ENCODE measurements at regions not wholly inside any gene's neighbourhood (a gene's known extent, or its start where the extent isn't known, plus 50 kb on each side); places are given as distances from the start of the nearest gene placed in this dataset.

DNA sequence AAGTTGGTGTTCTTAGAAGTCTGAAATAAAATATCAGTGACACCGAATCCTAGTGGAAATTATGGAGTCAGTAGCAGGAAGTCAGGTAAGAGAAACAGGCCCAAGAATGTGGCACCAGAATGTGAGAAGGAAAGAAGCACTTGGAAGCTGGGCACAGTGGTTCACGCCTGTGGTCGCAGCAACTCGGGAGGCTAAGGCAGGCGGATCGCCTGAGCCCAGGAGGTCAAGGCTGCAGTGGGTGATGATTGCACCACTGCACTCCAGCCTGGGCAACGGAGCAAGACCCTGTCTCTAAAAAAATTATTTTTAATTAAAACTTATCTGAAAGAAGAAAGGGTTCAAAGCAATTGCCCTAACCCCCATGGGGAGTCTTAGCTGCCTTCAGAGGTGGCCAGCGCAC, 268.3 kb upstream of the SALL3 start:
- H3K4me3 ChIP-seq (ENCODE audit: low read length), result no peak overlapping the region
- TF ChIP-seq CTCF (conservative IDR thresholded peaks at IDR 0.05; ENCODE audit: low read length), result no peak
- DNase-seq (ENCODE audit: low read depth), result no peak

DNA sequence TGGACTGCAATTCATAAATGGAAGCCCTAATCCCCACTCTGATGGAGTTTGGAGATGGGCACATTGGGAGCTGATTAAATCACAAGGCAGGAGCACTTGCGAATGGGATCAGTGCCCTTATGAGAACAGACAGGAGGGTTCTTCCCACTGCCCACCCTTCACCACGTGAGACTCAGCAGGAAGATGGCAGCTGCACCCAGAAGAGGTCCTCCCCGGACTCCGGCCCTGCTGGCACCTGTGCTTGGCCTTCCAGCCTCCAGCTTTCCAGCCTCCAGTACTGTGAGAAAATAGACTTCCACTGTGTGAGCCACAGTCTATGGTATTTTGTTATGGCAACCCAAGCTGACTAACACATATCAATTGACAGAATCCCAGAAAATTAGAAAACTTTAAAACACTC, 267.6 kb upstream of the SALL3 start:
- no peak for DNase-seq (ENCODE audit: low read depth)
- no peak for TF ChIP-seq CTCF (conservative IDR thresholded peaks at IDR 0.05; ENCODE audit: low read length)
- no peak overlapping the region for H3K4me3 ChIP-seq (ENCODE audit: low read length)

DNA sequence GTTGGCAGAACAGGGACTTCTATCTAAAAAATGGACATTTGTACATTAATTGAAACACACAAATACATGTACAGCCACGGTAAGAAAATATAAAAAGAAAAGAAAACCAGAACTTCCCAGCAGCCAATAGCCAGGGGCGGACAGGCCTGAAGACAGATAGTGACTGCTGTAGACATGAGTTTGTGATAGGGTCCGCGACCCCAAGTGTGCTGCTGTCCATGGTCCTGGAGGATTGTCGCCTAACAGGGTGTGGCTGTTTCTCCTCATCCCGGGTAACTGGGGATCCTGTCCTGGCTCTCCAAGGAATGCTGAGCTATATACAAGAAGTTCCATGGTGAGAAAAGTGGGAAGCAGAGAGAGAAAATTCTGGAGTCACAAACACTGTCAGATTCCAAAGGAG, 266.5 kb upstream of the SALL3 start:
- DNase-seq (ENCODE audit: low read depth), result no peak
- TF ChIP-seq CTCF (conservative IDR thresholded peaks at IDR 0.05; ENCODE audit: low read length), result no peak
- H3K4me3 ChIP-seq (ENCODE audit: low read length), result no peak overlapping the region

DNA sequence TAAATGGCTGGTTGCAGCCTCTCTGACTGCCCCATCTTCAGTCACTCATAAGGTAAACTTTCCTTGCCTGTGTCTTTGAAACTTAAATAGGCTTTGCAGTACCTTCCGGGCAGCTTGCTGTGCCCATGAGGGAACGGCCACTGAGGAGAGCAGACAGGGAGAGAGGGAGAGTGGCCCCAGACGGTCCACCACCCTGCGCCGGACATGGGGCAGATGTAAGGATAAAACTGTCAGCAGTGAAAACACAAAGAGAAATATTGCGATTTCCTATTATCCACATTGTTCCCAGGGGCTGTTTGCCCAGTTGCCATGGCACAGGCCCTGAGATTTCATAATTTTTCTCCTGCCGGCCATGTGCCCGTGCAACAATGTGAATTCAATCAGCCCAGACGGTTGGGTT, 265.9 kb upstream of the SALL3 start:
- H3K4me3 ChIP-seq (ENCODE audit: low read length), result no peak overlapping the region
- no peak for TF ChIP-seq CTCF (conservative IDR thresholded peaks at IDR 0.05; ENCODE audit: low read length)
- no peak for DNase-seq (ENCODE audit: low read depth)

DNA sequence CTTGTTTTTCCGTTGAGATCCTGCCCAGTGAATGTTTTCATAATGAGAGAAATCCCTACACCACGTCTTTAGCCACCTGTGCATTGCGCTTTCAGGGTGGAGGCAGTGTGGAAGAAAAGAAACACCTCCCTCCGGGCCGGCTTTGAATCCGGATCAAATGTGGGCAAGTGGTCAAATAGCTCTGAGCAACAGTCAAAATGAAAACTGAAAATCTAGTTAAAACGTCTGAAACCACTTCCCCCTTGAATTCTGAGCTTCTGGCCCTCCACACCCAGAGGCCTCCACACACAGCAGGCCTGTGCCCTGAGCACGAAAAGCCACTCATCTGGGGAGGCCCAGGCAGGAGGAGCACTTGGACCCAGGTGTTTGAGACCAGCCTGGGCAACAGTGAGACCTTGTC, 263.6 kb upstream of the SALL3 start:
- DNase-seq (ENCODE audit: low read depth), result no peak
- no peak overlapping the region for H3K4me3 ChIP-seq (ENCODE audit: low read length)
- no peak for TF ChIP-seq CTCF (conservative IDR thresholded peaks at IDR 0.05; ENCODE audit: low read length)

GRCh38 chr18:78716581-78716980, 263.0 kb upstream of the SALL3 start:
- DNase-seq (ENCODE audit: low read depth), result no peak
- TF ChIP-seq CTCF (conservative IDR thresholded peaks at IDR 0.05; ENCODE audit: low read length), result no peak
- H3K4me3 ChIP-seq (ENCODE audit: low read length), result no peak overlapping the region

DNA sequence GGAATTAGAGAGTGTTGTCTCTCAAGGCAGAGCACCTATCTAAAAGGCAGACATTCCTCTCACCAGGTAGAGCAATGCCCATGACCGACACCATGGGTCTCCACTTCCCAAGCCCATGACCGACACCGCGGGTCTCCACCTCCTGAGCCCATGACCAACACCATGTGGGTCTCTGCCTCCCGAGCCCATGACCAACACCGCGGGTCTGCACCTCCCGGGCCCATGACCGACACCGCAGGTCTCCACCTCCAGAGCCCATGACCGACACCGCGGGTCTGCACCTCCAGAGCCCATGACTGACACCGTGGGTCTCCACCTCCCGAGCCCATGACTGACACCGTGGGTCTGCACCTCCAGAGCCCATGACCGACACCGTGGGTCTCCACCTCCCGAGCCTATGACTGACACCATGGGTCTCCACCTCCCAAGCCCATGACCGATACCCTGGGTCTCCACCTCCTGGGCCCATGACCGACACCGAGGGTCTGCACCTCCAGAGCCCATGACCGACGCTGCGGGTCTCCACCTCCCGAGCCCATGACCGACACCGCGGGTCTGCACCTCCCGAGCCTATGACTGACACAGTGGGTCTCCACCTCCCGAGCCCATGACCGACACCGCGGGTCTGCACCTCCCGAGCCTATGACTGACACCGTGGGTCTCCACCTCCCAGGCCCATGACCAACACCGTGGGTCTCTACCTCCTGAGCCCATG, 262.4 kb upstream of the SALL3 start:
- TF ChIP-seq CTCF (conservative IDR thresholded peaks at IDR 0.05; ENCODE audit: low read length), result no peak
- DNase-seq (ENCODE audit: low read depth), result no peak
- H3K4me3 ChIP-seq (ENCODE audit: low read length), result no peak overlapping the region

All from AG10803 (cell line).